NCI-H1694 (cell line): ENCODE measurements at regions not wholly inside any gene's neighbourhood (a gene's known extent, or its start where the extent isn't known, plus 50 kb on each side); places are given as distances from the start of the nearest gene placed in this dataset.

Experiments
- DNase-seq: peaks from one replicate; lab custom pipeline; 2025; lab: John Stamatoyannopoulos, UW

GRCh38 chr12:115355301-115355700 is 671.3 kb upstream of the TBX3 start:
- no peak for DNase-seq

- no peak for DNase-seq
Observed at GRCh38 chr12:115354007-115354890, 670.3 kb upstream of the TBX3 start.

- DNase-seq, result no peak
Observed at GRCh38 chr12:115353467-115353866, 669.5 kb upstream of the TBX3 start.

GRCh38 chr12:115351514-115352077 is 667.6 kb upstream of the TBX3 start:
- no peak for DNase-seq

DNA sequence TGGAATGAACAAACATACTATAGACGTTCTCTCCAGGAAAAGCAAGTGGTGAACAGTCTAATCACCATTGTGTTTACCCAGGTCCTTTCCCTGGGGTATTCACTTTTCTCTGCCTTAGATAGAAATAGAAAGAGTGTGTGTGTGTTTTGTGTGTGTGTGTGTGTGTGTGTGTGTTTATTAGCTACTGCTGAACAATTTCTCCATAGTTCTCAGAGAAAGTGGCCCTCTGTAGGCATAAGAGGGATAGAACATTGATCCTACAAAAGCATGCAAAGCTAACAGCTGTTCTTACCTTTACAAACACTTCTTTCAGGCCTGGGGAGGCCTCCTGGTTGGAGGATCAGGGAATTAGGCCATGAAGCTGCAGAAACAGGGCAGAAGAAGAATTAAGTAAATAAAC is 665.7 kb upstream of the TBX3 start:
- DNase-seq, result no peak

DNA sequence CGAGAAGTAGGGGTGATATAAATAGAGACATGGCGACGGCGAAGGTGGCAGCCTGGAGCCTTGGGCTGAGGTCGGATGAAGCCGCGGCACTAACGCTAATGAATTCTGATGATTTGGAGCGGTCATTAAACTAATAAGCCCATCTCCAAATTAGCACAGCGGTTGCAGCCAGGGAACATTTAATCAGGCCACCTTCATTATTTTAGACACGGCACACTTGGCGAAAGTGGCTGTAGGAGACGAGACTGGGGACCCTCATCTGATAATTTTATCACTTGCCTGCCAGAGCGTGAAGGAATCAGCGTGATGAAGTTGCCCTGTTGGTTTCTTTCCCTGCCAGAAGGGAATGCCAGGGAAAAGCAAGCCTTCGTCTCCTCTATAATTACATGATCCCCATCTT is 664.3 kb upstream of the TBX3 start:
- DNase-seq, result no peak

- no peak for DNase-seq
Observed at GRCh38 chr12:115343601-115344000, 659.6 kb upstream of the TBX3 start.

- no peak for DNase-seq
Observed at GRCh38 chr12:115343008-115343407, 659.0 kb upstream of the TBX3 start.

GRCh38 chr12:115341442-115341841 is 657.5 kb upstream of the TBX3 start:
- no peak for DNase-seq

- no peak for DNase-seq
Observed at GRCh38 chr12:115338566-115339294, 654.8 kb upstream of the TBX3 start.

DNA sequence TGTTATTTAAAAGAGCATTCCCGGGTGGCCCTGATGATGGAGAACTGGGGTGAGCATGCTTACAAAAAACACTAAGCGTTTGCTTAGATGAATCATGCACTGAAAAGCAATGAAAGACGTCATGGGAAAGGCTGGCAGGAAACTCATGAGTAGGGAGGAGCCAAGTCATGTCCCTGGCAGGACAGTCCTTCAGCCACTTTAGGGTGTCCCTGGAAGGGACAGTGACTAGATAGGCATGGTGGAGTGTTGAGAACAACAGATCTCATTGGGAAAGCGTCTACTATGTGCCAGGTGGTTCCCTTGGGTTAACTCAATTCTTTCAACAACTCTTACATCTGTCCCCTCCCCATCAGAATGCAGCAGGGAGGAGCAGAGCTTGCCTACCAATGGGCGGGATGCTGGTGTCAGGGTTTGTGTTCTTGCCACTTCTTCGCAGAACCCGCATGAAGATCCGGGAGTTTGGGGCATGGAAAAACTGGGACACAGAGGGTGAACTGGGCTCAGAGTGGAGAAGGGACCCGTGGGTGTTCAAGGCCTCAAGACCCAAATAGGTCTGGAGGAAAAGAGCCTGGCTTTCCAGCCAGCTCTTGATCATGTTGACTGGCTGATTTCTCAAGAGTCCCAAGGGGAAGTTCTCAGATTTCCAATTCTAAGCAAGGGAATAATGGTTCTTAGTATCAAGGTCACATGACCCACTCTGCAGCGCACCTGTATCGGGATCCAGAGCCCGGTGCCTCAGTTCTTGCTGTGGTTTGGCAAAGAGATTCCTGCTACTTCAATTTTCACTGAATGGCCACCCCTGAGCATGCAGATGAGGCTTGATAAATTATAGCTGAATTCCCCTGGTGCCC is 653.9 kb upstream of the TBX3 start:
- no peak for DNase-seq

GRCh38 chr12:115336506-115336905 is 652.5 kb upstream of the TBX3 start:
- no peak for DNase-seq

GRCh38 chr12:115335594-115335993 is 651.6 kb upstream of the TBX3 start:
- DNase-seq, result no peak

GRCh38 chr12:115335048-115335447 is 651.1 kb upstream of the TBX3 start:
- DNase-seq, result no peak

DNA sequence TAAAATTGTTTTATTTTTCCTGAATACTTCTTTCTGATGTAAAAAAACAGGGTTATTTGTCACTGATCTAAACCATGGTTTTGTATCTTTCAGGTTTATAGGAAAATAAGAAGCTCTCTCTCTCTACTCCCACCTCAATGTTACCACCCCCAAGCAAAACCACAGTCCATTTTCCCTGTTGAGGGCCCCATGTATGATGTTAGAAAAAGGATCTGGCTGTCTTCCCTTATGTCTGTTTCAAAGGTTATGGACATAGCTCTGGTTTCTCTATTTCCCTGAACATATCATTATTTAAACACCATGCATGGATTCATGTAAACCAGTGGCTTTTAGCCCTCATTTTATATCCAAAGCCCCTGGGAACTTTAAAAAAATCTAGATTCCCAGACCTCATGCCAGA is 649.0 kb upstream of the TBX3 start:
- DNase-seq, result no peak

DNA sequence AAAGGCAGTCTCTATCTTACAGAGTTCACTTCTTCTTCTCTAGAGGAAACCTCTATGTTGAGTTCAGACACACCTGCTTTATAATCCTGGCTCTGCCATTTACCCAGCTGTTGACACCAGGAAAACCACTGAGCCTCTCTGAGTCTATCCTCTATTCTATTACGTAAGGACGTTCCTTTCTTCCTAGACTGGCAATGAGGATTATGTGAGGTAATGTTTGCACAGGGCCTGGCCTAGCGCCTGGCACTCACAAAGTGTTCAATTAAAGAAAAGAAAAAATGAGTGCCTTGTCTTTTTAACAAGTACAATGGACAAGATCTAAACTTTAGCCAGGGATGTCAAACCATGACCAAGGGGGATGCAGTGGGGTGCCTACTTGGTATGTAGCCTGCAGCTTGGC is 641.9 kb upstream of the TBX3 start:
- DNase-seq, result no peak

DNA sequence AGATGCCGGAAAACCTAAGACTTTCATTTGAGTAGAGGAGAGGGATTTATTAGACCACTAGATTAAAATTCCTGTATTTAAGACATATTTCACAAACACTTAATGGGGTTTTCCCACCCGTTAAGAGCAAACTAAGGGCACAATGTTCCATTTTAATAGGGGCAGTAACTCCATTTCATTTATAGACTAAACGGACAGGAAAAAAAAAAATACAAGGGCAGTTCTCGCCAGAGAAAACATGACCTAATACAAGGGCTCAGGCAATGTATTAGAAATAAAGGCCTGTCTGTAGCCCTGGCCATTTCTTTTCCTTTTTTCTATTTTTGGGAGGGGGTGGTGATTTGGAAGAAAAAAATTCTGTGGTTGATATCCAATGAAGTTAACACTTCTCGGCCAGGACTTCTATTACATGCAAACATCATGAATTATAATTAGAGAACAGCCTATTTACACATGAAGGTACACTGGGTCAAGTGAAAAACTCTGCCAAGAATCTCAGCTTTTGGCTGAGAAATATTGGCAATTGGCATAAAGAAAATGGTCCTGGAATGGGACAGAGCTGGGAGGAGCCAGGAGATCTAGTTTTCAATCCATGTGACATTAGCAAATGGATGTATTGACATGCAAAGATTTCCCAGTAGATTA is 641.1 kb upstream of the TBX3 start:
- no peak for DNase-seq

DNA sequence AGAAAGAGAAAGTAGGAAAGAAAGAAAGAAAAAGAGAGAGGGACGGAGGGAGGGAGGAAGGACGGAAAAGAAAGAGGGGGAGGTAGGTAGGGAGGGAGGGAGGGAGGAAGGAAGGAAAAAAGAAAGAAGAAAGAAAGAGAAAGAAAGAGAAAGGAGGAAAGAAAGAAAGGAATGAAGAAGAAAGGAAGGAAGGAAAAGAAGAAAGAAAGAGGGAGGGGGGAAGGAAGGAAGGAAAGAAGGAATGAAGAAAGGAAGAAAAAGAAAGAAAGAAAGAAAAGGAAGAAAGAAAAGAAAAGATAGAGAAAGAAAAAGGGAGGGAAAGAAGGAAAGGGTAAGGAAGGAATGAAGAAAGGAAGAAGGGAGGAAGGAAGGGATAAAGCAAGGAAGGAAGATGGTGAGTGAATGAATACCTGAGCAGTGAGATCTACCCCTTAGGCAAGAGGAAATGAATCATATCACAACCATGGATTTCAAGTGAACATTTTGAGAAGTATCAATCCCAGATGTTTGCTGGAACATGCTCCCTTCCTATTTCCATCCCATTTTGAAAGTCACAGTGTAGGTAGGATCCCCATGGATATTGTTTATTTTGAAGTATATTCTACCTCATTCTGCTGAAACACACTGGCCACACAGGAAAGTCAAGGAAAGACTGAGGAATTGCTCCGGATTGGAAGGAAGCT is 639.4 kb upstream of the TBX3 start:
- no peak for DNase-seq

DNA sequence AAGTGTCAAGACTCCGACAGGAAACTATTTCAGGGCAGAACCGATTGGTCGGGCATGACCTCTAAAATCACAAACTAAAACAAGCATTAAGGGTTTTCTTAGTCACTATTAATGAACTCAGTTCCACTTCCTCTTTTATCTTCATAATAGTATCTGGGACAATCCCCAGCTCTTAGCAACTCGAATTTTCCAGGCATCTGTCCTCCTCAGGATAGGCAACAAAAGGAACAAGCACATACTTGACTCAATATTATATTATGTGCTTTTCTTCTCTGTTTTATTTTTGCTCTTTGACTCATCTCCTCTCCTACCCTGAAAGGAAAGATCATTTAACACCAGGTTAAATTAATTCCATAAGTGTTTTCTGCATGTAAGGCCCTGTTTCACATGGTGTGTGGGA is 638.3 kb upstream of the TBX3 start:
- no peak for DNase-seq

GRCh38 chr12:115320967-115321366 is 637.0 kb upstream of the TBX3 start:
- DNase-seq, result no peak

GRCh38 chr12:115320451-115320850 is 636.5 kb upstream of the TBX3 start:
- DNase-seq, result no peak
